Progenitor cell of endocrine pancreas (in vitro differentiated cells): ENCODE measurements at regions not wholly inside any gene's neighbourhood (a gene's known extent, or its start where the extent isn't known, plus 50 kb on each side); places are given as distances from the start of the nearest gene placed in this dataset.

Source experiments
- DNase-seq: peaks from one replicate; pipeline ENCODE4 v3.0.0; 2021; ENCODE audit warnings: low spot score; ENCODE audit not compliant: unreplicated experiment
- H3K27ac Mint-ChIP-seq: 2 replicates; pipeline ENCODE4 v1.8.0; 2021; ENCODE audit warnings: mild to moderate bottlenecking, moderate library complexity, mixed read lengths
- H3K27me3 Mint-ChIP-seq: 2 replicates; pipeline ENCODE4 v1.8.0; 2021; ENCODE audit warnings: mixed read lengths
- H3K36me3 Mint-ChIP-seq: 2 replicates; pipeline ENCODE4 v1.8.0; 2022; ENCODE audit warnings: mixed read lengths; ENCODE audit not compliant: insufficient read depth
- H3K4me1 Mint-ChIP-seq: 2 replicates; pipeline ENCODE4 v1.8.0; 2021; ENCODE audit warnings: low read depth, mixed read lengths
- H3K4me3 Mint-ChIP-seq: 2 replicates; pipeline ENCODE4 v1.8.0; 2021; ENCODE audit warnings: low read depth, mild to moderate bottlenecking, moderate library complexity, mixed read lengths
- H3K9me3 Mint-ChIP-seq: 2 replicates; pipeline ENCODE4 v1.8.0; 2021; ENCODE audit warnings: low read depth, mixed read lengths
- TF ChIP-seq, protein P1 (sequence below): fragments of 200-600 bp; sonication (generic); IDR thresholded peaks from one replicate; pipeline ENCODE4 v1.5.0; 2021; ENCODE audit warnings: antibody characterized with exemption, mild to moderate bottlenecking; ENCODE audit not compliant: unreplicated experiment

DNA sequence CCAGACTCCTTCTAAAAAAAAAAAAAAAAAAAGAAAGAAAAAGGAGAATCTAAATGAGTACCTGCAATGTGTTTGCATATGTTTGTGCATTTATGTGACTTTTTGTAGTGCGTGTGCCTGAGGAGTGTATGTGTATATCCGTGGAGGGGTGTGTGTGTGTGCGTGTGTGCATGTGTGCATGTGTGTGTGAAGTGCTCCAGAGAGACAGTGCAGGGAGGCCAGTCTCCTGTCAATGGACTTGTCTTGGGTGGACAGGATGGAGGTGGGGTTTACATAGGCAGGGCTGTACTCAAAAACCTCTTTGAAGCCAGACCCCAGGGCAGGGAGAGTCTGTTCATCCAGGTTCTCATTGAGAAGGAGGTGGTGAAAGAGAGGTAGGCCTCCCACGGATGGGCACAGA lies 87.1 kb upstream of the MVB12B start:
- Mint-ChIP-seq H3K4me1 (no peaks in the 10 kb centered on the region), H3K9me3 (no peaks in the 10 kb centered on the region), H3K36me3 (no peaks in the 10 kb centered on the region), H3K4me3 (no peak overlapping the region), H3K27me3 (no peaks in the 10 kb centered on the region), H3K27ac (no peak overlapping the region)
- no peak for DNase-seq
- TF ChIP-seq, protein P1, sequence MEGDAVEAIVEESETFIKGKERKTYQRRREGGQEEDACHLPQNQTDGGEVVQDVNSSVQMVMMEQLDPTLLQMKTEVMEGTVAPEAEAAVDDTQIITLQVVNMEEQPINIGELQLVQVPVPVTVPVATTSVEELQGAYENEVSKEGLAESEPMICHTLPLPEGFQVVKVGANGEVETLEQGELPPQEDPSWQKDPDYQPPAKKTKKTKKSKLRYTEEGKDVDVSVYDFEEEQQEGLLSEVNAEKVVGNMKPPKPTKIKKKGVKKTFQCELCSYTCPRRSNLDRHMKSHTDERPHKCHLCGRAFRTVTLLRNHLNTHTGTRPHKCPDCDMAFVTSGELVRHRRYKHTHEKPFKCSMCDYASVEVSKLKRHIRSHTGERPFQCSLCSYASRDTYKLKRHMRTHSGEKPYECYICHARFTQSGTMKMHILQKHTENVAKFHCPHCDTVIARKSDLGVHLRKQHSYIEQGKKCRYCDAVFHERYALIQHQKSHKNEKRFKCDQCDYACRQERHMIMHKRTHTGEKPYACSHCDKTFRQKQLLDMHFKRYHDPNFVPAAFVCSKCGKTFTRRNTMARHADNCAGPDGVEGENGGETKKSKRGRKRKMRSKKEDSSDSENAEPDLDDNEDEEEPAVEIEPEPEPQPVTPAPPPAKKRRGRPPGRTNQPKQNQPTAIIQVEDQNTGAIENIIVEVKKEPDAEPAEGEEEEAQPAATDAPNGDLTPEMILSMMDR: no peak

DNA sequence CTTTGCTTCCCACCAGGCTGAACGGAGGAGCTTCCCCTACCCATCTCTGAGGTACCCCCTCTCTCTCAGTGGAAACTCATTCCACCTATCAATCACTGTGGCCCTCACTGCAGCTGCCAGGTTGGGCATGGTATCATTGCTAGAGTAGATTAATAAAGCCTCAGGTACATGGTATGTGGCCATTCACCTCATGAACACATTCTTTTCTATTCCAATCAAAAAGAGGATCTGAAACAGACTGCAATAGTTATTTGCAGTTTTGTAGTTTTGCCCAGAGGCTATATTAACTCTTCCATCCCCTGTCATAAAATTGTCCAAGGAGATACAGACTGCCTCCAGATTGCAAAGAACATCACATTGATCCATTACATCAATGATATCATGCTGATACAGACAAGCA lies 85.8 kb upstream of the MVB12B start:
- H3K4me1 Mint-ChIP-seq: no peaks in the 10 kb centered on the region
- TF ChIP-seq, protein P1: no peak
- H3K4me3 Mint-ChIP-seq: no peak overlapping the region
- H3K27me3 Mint-ChIP-seq: peaks cover 7% of the 10 kb centered on the region
- no peak overlapping the region for H3K27ac Mint-ChIP-seq
- DNase-seq: no peak
- peaks cover 4% of the 10 kb centered on the region for H3K9me3 Mint-ChIP-seq
- no peaks in the 10 kb centered on the region for H3K36me3 Mint-ChIP-seq

DNA sequence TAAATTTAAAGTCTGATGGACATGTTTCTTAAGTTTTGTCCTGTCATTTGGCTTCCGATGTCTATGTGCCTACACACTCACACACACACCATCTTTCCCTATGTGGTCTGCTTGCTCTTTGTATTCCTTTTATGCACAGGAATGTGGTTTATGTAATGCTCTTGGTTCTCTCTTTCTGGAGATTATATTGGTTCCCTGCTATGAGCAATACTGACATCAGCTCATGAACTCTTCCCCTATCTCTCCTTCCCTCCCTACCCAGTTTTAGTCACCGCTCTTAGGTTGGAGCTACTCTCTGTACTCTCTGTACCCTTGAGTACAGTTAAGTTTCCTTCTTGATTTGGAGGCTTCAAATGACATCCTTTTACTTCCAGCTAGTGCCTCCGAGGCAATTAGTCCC lies 77.9 kb upstream of the MVB12B start:
- TF ChIP-seq, protein P1: no peak
- H3K9me3 Mint-ChIP-seq: peaks cover 23% of the 10 kb centered on the region
- H3K36me3 Mint-ChIP-seq: no peaks in the 10 kb centered on the region
- no peak for DNase-seq
- H3K4me3 Mint-ChIP-seq: no peak overlapping the region
- no peak overlapping the region for H3K27ac Mint-ChIP-seq
- no peaks in the 10 kb centered on the region for H3K4me1 Mint-ChIP-seq
- peaks cover 7% of the 10 kb centered on the region for H3K27me3 Mint-ChIP-seq

DNA sequence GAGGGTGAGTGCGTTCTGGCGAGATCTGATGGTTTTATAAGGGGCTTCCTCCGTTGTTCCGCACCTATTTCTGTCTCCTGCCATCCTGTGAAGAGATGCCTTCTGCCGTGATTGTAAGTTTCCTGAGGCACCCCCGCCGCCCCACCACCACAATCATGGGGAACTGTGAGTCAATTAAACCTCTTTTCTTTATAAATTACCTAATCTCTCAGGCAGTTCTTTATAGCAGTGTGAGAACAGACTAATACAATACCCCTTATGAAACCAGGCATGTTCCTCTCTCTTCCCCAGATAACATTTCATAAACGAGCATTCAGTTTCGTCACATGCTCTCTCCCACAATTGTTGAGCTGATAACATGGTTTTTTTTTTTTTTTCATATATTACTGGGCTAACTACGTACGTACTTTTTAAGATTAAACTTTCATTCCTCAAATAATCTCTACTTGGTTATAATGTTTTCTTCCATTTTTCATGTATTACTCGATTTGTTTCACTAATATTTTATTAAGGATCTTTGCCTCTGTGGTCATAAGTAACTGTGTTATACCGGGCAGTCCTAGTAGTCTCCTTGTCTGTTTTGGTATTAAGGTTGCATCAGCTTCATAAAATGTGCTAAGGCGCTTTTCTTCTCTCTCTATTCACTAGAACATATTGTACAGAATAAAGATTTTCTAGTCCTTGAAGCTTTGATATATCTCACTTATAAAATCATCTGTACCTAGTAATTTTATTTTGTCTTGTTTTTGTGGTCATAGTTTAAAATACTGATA lies 64.9 kb upstream of the MVB12B start:
- no peak overlapping the region for H3K4me3 Mint-ChIP-seq
- TF ChIP-seq, protein P1: no peak
- H3K27ac Mint-ChIP-seq: no peak overlapping the region
- H3K4me1 Mint-ChIP-seq: peaks cover 3% of the 10 kb centered on the region
- H3K27me3 Mint-ChIP-seq: peaks cover 24% of the 10 kb centered on the region
- DNase-seq: no peak
- H3K9me3 Mint-ChIP-seq: no peaks in the 10 kb centered on the region
- H3K36me3 Mint-ChIP-seq: no peaks in the 10 kb centered on the region

DNA sequence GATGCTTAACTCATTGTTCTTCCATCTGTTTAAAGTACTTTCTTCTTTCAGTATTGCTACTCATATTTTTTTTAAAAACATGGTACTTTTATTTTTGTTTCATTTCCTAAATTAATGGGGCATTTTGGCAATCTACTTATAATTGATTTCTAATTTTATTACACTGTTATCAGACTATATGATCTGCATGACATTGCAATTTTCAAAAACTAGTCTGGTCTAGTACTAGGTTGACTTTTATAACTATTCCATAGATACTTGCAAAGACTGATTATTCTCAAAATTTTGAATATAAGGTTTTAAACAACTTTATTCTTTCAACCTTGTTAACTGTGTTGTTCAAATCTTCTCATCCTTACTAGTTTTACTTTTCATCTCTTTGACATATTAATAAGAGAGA lies 63.9 kb upstream of the MVB12B start:
- no peaks in the 10 kb centered on the region for H3K36me3 Mint-ChIP-seq
- H3K27ac Mint-ChIP-seq: no peak overlapping the region

More for the DNA sequence above, 63.9 kb upstream of the MVB12B start:
- H3K4me3 Mint-ChIP-seq: no peak overlapping the region
- no peaks in the 10 kb centered on the region for H3K9me3 Mint-ChIP-seq
- H3K4me1 Mint-ChIP-seq: peaks cover 3% of the 10 kb centered on the region
- DNase-seq: no peak
- peaks cover 22% of the 10 kb centered on the region for H3K27me3 Mint-ChIP-seq
- TF ChIP-seq, protein P1: no peak
